Peyer's patch (tissue), 4 donors: ENCODE measurements at regions not wholly inside any gene's neighbourhood (a gene's known extent, or its start where the extent isn't known, plus 50 kb on each side); places are given as distances from the start of the nearest gene placed in this dataset.

ENCODE experiments used
- DNase-seq, 3 donors: peaks; one replicate each; pipeline ENCODE4 v3.0.0-alpha.2; 2017 to 2019
- H3K27ac ChIP-seq, 4 donors: fragments of 200-600 bp; sonication (generic); one replicate each; pipeline ENCODE4 v1.5.1; 2016 to 2019
- H3K27me3 ChIP-seq, 2 donors: fragments of 200-600 bp; sonication (generic); one replicate each; pipeline ENCODE4 v1.5.1; 2019
- H3K36me3 ChIP-seq, 3 donors: fragments of 200-600 bp; sonication (generic); one replicate each; pipeline ENCODE4 v1.5.1; 2016 to 2019
- H3K4me1 ChIP-seq, 4 donors: fragments of 200-600 bp; sonication (generic); one replicate each; pipeline ENCODE4 v1.5.1; 2016 to 2019
- H3K4me3 ChIP-seq, 4 donors: fragments of 200-600 bp; sonication (generic); 1 replicate in 3 of 4; 2 replicates in 1 of 4; pipeline ENCODE4 v1.5.1; 2016 to 2019; ENCODE audit warnings: mild to moderate bottlenecking in 1 of 4
- H3K9me3 ChIP-seq, 4 donors: fragments of 200-600 bp; sonication (generic); one replicate each; pipeline ENCODE4 v1.5.1; 2016 to 2019; ENCODE audit warnings: mild to moderate bottlenecking in 1 of 4
- POLR2A ChIP-seq, 2 donors: fragments of 450-650 bp; IDR thresholded peaks; one replicate each; pipeline ENCODE4 v1.5.1; 2017; ENCODE audit warnings: antibody characterized with exemption in 2 of 2, mild to moderate bottlenecking in 2 of 2, moderate library complexity in 2 of 2
- TF ChIP-seq, protein P1 (sequence below), 6 experiments: fragments of 450-650 bp in 4 of 6; fragments of 200-600 bp in 2 of 6; sonication (generic) in 1 of 6; IDR thresholded peaks; one replicate each; pipeline ENCODE4 v1.5.1; 2017 to 2019; ENCODE audit warnings: antibody characterized with exemption in 6 of 6, mild to moderate bottlenecking in 3 of 6, moderate library complexity in 1 of 6

DNA sequence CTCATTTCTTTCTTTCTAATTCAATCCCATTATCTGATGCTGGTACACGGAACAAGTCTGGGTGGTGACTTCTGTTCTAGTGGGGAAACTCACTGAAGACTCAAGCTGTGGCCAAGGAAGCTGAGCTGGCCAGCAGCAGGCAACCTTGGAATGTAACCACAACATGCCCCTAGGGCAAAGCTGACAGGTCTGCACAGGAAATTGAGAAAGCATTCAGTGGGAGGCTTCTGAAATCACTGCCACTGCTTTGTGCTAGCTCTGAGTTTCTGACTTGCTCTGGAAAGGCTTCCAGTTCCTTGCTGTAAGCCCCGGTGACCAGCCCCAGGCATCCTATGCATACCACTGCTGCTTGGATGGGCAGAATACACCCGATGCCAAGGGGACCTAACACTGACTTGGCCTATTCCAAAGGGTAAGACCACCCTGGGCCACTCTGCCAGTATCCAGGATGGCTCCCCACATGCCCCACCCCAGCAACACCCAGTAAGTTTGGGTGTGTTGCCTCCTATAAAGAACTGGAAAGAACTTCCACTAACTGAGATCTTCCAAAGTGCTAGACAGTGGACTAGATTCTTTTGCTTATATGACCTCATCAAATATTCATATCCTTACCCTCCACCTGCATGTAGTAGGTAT lies 84.5 kb upstream of the CDKN3 start:
- H3K4me1 ChIP-seq = no peaks in the 10 kb centered on the region
- H3K9me3 ChIP-seq = no peaks in the 10 kb centered on the region
- no peak for DNase-seq
- no peak overlapping the region for H3K27ac ChIP-seq
- H3K27me3 ChIP-seq = no peaks in the 10 kb centered on the region
- H3K4me3 ChIP-seq = no peak overlapping the region
- no peak for TF ChIP-seq POLR2A (IDR thresholded peaks at IDR 0.05)
- TF ChIP-seq, protein P1, sequence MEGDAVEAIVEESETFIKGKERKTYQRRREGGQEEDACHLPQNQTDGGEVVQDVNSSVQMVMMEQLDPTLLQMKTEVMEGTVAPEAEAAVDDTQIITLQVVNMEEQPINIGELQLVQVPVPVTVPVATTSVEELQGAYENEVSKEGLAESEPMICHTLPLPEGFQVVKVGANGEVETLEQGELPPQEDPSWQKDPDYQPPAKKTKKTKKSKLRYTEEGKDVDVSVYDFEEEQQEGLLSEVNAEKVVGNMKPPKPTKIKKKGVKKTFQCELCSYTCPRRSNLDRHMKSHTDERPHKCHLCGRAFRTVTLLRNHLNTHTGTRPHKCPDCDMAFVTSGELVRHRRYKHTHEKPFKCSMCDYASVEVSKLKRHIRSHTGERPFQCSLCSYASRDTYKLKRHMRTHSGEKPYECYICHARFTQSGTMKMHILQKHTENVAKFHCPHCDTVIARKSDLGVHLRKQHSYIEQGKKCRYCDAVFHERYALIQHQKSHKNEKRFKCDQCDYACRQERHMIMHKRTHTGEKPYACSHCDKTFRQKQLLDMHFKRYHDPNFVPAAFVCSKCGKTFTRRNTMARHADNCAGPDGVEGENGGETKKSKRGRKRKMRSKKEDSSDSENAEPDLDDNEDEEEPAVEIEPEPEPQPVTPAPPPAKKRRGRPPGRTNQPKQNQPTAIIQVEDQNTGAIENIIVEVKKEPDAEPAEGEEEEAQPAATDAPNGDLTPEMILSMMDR (IDR thresholded peaks at IDR 0.05) = no peak
- no peaks in the 10 kb centered on the region for H3K36me3 ChIP-seq

DNA sequence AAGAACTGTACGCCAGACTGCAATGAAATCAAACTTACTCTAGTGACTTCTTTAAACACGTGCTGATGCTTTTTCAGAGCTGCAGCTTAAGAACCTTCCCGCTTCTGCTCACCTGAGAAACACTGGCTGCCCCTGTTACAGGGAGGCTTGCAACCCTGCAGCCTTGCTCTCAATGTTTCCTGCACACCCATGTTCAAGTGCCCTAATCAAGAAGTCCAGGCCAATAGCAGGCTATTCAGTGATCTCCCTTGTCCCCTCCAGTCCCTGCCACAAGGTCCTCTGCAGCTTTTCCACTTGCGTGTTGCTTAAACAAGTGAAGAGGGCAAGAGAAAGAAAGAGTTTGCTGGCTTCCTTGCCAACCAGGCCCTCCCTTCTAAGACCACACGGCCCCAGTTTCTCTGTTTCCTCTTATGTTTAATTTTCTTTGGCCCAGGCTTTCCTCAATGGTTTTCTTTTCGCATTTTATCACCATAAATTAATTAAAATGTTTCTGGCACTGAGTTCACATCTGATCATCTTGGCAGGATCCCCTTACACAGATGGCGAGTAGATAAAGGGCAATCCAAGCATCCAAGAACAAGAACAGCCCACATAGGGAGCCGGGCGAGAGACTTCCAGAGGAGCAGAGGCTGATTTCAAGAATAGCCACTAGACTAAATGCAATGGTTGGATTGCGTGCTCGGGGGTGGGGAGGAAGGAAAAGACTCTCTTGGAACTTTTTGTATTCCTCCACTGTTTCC lies 82.3 kb upstream of the CDKN3 start:
- TF ChIP-seq, protein P1 (IDR thresholded peaks at IDR 0.05) = no peak
- no peak for TF ChIP-seq POLR2A (IDR thresholded peaks at IDR 0.05)
- Histone ChIP-seq H3K36me3 (no peaks in the 10 kb centered on the region), H3K27ac (no peak overlapping the region), H3K4me3 (no peak overlapping the region), H3K27me3 (no peaks in the 10 kb centered on the region), H3K9me3 (no peaks in the 10 kb centered on the region), H3K4me1 (no peaks in the 10 kb centered on the region)
- DNase-seq = no peak

DNA sequence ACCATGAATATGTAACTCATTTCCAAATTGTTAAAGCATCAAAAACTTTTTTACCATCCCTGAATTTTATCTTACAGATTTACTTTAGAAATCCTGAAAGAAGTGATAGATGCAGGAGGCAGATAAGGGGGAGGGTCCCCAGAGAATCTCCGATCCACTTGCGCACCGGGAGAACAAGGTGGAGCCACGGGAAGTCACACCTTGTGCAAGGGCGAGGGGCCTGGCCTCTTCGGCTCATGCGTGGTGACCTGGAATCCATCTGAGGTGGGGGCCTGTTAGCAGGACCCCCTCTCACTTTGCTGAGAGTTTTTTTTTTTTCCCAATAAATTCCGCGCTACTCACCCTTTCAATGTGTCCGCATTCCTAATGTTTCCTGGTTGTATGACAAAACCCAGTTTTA lies 80.2 kb upstream of the CDKN3 start:
- Histone ChIP-seq H3K4me1 (no peaks in the 10 kb centered on the region), H3K27me3 (no peaks in the 10 kb centered on the region), H3K9me3 (no peaks in the 10 kb centered on the region), H3K27ac (no peak overlapping the region), H3K4me3 (no peak overlapping the region), H3K36me3 (no peaks in the 10 kb centered on the region)
- no peak for DNase-seq
- TF ChIP-seq, protein P1 (IDR thresholded peaks at IDR 0.05) = no peak
- no peak for TF ChIP-seq POLR2A (IDR thresholded peaks at IDR 0.05)

DNA sequence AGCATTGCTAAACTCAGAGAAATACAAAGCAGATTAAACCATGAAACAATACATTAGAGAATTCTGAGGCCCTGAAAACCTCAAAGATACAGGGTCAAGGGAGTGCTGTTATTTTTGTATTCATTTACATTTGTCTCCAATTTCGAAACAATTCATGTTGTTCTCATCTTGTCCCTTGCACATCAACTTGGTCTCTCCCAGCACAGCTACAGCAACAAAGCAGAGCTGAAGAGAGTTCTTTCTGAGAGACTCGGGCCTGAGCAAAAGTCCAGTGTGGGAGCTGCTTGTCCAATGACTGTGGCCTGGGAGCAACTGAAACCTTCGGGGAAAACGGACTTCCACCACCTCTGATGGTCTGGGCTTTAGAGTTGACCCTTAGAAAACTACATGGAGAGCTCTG lies 79.4 kb upstream of the CDKN3 start:
- Histone ChIP-seq H3K36me3 (no peaks in the 10 kb centered on the region), H3K9me3 (no peaks in the 10 kb centered on the region), H3K27ac (no peak overlapping the region), H3K4me3 (no peak overlapping the region), H3K4me1 (no peaks in the 10 kb centered on the region), H3K27me3 (no peaks in the 10 kb centered on the region)
- no peak for DNase-seq
- TF ChIP-seq, protein P1 (IDR thresholded peaks at IDR 0.05) = no peak
- TF ChIP-seq POLR2A (IDR thresholded peaks at IDR 0.05) = no peak

DNA sequence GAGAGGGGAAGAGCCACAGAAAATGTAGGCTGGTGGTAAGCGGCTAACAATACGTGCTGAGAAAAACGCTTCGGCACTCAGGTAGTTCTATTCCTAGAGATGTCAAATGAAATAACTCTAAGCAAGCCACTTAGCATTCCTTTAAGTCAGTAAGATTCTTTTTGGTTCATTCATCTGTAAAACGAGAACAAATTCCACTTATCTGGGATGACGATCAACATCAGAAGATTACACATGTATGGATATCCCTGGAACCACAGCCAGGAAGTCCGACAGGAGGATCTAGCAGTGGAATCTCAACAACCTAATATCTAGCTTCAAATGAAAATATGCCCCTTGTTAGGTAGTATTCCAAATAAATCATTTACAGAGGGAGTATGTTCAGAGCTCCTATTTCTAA lies 74.6 kb upstream of the CDKN3 start:
- no peak overlapping the region for H3K27ac ChIP-seq
- no peaks in the 10 kb centered on the region for H3K27me3 ChIP-seq
- no peaks in the 10 kb centered on the region for H3K36me3 ChIP-seq
- H3K9me3 ChIP-seq = no peaks in the 10 kb centered on the region
- TF ChIP-seq, protein P1 (IDR thresholded peaks at IDR 0.05) = no peak
- TF ChIP-seq POLR2A (IDR thresholded peaks at IDR 0.05) = no peak
- H3K4me1 ChIP-seq = no peaks in the 10 kb centered on the region
- no peak overlapping the region for H3K4me3 ChIP-seq
- DNase-seq = no peak
